ENCODE measurements at regions not wholly inside any gene's neighbourhood (a gene's known extent, or its start where the extent isn't known, plus 50 kb on each side); places are given as distances from the start of the nearest gene placed in this dataset.

DNA sequence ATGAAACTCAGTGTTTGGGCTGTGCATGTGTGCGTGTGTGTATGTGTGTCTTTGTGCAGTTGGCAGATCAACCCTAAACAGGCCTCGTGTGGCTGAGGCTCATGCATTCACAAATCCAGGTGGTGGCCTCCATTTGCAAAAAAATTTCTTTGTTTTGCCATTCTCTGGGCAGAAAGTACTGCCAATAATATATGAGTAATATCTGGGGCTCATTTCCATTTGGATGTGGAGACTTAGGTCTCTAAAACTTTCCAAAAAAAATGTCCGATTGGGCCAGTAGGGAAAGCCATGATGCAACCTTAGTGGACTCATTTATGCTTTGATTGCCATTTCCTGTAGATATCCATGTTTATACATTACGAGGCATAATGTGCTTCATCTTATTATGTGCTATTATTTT lies 77.9 kb upstream of the RPS23 start:
- no peak for TF ChIP-seq RAD21 (IDR thresholded peaks at IDR 0.05 in 1 of 2, conservative IDR thresholded peaks at IDR 0.05 in 1 of 2; ENCODE audit: low read depth in 2 of 2, low read length in 2 of 2)
- TF ChIP-seq NRF1 (IDR thresholded peaks at IDR 0.05; ENCODE audit: low read depth, low read length), result no peak
- TF ChIP-seq, protein P1, sequence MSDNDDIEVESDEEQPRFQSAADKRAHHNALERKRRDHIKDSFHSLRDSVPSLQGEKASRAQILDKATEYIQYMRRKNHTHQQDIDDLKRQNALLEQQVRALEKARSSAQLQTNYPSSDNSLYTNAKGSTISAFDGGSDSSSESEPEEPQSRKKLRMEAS (IDR thresholded peaks at IDR 0.05), result no peak
- no peak for TF ChIP-seq EP300 (IDR thresholded peaks at IDR 0.05; ENCODE audit: borderline replicate concordance in 1 of 2, low read depth in 2 of 2, low read length in 2 of 2)
- TF ChIP-seq TCF12 (IDR thresholded peaks at IDR 0.05; ENCODE audit: low read depth, low read length), result no peak
- TF ChIP-seq, protein P2, sequence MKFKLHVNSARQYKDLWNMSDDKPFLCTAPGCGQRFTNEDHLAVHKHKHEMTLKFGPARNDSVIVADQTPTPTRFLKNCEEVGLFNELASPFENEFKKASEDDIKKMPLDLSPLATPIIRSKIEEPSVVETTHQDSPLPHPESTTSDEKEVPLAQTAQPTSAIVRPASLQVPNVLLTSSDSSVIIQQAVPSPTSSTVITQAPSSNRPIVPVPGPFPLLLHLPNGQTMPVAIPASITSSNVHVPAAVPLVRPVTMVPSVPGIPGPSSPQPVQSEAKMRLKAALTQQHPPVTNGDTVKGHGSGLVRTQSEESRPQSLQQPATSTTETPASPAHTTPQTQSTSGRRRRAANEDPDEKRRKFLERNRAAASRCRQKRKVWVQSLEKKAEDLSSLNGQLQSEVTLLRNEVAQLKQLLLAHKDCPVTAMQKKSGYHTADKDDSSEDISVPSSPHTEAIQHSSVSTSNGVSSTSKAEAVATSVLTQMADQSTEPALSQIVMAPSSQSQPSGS (IDR thresholded peaks at IDR 0.05; ENCODE audit: low read length), result no peak
- TF ChIP-seq TEAD4 (IDR thresholded peaks at IDR 0.05; ENCODE audit: low read depth, low read length), result no peak
- TF ChIP-seq, protein P3, sequence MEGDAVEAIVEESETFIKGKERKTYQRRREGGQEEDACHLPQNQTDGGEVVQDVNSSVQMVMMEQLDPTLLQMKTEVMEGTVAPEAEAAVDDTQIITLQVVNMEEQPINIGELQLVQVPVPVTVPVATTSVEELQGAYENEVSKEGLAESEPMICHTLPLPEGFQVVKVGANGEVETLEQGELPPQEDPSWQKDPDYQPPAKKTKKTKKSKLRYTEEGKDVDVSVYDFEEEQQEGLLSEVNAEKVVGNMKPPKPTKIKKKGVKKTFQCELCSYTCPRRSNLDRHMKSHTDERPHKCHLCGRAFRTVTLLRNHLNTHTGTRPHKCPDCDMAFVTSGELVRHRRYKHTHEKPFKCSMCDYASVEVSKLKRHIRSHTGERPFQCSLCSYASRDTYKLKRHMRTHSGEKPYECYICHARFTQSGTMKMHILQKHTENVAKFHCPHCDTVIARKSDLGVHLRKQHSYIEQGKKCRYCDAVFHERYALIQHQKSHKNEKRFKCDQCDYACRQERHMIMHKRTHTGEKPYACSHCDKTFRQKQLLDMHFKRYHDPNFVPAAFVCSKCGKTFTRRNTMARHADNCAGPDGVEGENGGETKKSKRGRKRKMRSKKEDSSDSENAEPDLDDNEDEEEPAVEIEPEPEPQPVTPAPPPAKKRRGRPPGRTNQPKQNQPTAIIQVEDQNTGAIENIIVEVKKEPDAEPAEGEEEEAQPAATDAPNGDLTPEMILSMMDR (IDR thresholded peaks at IDR 0.05; ENCODE audit: control extremely low read depth in 1 of 3, insufficient read depth in 1 of 3, low read depth in 1 of 3, low read length in 3 of 3), result no peak
- TF ChIP-seq HDAC2 (IDR thresholded peaks at IDR 0.05; ENCODE audit: borderline replicate concordance in 1 of 2, low read depth in 2 of 2, low read length in 2 of 2), result no peak
- TF ChIP-seq, protein P4, sequence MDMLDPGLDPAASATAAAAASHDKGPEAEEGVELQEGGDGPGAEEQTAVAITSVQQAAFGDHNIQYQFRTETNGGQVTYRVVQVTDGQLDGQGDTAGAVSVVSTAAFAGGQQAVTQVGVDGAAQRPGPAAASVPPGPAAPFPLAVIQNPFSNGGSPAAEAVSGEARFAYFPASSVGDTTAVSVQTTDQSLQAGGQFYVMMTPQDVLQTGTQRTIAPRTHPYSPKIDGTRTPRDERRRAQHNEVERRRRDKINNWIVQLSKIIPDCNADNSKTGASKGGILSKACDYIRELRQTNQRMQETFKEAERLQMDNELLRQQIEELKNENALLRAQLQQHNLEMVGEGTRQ (IDR thresholded peaks at IDR 0.05; ENCODE audit: low read length), result no peak
- no peak for TF ChIP-seq POLR2AphosphoS5 (IDR thresholded peaks at IDR 0.05; ENCODE audit: low read depth, low read length)
- TF ChIP-seq SP1 (IDR thresholded peaks at IDR 0.05; ENCODE audit: low read depth, low read length), result no peak

Data from H1 (cell line).